Astrocyte (in vitro differentiated cells and primary cell): ENCODE measurements at regions not wholly inside any gene's neighbourhood (a gene's known extent, or its start where the extent isn't known, plus 50 kb on each side); places are given as distances from the start of the nearest gene placed in this dataset.

ENCODE experiments used
- DNase-seq: peaks from one replicate; pipeline ENCODE4 v3.0.0-alpha.2; 2010; ENCODE audit warnings: low read depth
- FAIRE-seq: peaks from 2 replicates; lab custom pipeline; 2011; peaks lifted over from hg19 to GRCh38; lab: Jason Lieb, UNC
- H2AFZ ChIP-seq: 2 replicates; pipeline ENCODE4 v1.6.0; 2012; ENCODE audit warnings: low read depth, low read length, inconsistent platforms
- H3K27ac ChIP-seq: 2 replicates; pipeline ENCODE4 v1.5.1; 2011; ENCODE audit warnings: low read depth, low read length, inconsistent platforms
- H3K27me3 ChIP-seq: 2 replicates; pipeline ENCODE4 v1.6.0; 2011; ENCODE audit warnings: low read length, inconsistent platforms; ENCODE audit not compliant: insufficient read depth
- H3K36me3 ChIP-seq: 2 replicates; pipeline ENCODE4 v1.5.1; 2011; ENCODE audit warnings: low read length, inconsistent platforms; ENCODE audit not compliant: insufficient read depth
- H3K4me1 ChIP-seq: 2 replicates; pipeline ENCODE4 v1.5.1; 2011; ENCODE audit warnings: low read length, inconsistent platforms; ENCODE audit not compliant: insufficient read depth
- H3K4me2 ChIP-seq: 2 replicates; pipeline ENCODE4 v1.6.0; 2012; ENCODE audit warnings: low read length, inconsistent platforms
- H3K4me3 ChIP-seq: 2 replicates; pipeline ENCODE4 v1.5.1; 2011; ENCODE audit warnings: low read depth, mild to moderate bottlenecking, low read length, inconsistent platforms; ENCODE audit not compliant: insufficient read depth
- H3K79me2 ChIP-seq: 2 replicates; pipeline ENCODE4 v1.6.0; 2012; ENCODE audit warnings: mild to moderate bottlenecking, low read length, inconsistent platforms; ENCODE audit not compliant: insufficient read depth
- H3K9ac ChIP-seq: 2 replicates; pipeline ENCODE4 v1.6.0; 2012; ENCODE audit warnings: mild to moderate bottlenecking, low read length, inconsistent platforms
- H3K9me3 ChIP-seq: 2 replicates; pipeline ENCODE4 v1.5.1; 2012; ENCODE audit warnings: low read depth, mild to moderate bottlenecking, low read length, inconsistent platforms; ENCODE audit not compliant: insufficient read depth
- H4K20me1 ChIP-seq: 2 replicates; pipeline ENCODE4 v1.6.0; 2012; ENCODE audit warnings: low read length, inconsistent platforms; ENCODE audit not compliant: insufficient read depth
- H3K27ac Mint-ChIP-seq: one replicate; pipeline ENCODE4 v1.8.0; 2021; ENCODE audit warnings: mild to moderate bottlenecking, mixed read lengths; ENCODE audit not compliant: unreplicated experiment
- H3K27me3 Mint-ChIP-seq: one replicate; pipeline ENCODE4 v1.8.0; 2021; ENCODE audit warnings: low read depth, mixed read lengths; ENCODE audit not compliant: unreplicated experiment
- H3K36me3 Mint-ChIP-seq: one replicate; pipeline ENCODE4 v1.8.0; 2021; ENCODE audit warnings: low read depth, mixed read lengths; ENCODE audit not compliant: unreplicated experiment
- H3K4me1 Mint-ChIP-seq: one replicate; pipeline ENCODE4 v1.8.0; 2021; ENCODE audit warnings: low read depth, mixed read lengths; ENCODE audit not compliant: unreplicated experiment
- H3K4me3 Mint-ChIP-seq: one replicate; pipeline ENCODE4 v1.8.0; 2021; ENCODE audit warnings: mild to moderate bottlenecking, moderate library complexity, mixed read lengths; ENCODE audit not compliant: unreplicated experiment
- H3K9me3 Mint-ChIP-seq: one replicate; pipeline ENCODE4 v1.8.0; 2021; ENCODE audit warnings: mild to moderate bottlenecking, mixed read lengths; ENCODE audit not compliant: unreplicated experiment
- CTCF ChIP-seq: IDR thresholded peaks from 2 replicates; pipeline ENCODE4 v1.5.1; 2011; ENCODE audit warnings: low read depth, mild to moderate bottlenecking, inconsistent platforms, low read length, moderate library complexity; ENCODE audit not compliant: insufficient read depth
- EZH2 ChIP-seq: IDR thresholded peaks from 2 replicates; pipeline ENCODE4 v1.6.1; 2012; ENCODE audit warnings: mild to moderate bottlenecking, low read length, inconsistent platforms; ENCODE audit not compliant: insufficient read depth

- H4K20me1 ChIP-seq, result no peaks in the 10 kb centered on the region
- no peaks in the 10 kb centered on the region for H3K79me2 ChIP-seq
- no peak overlapping the region for H3K27ac Mint-ChIP-seq
- H3K4me3 Mint-ChIP-seq, result no peak overlapping the region
- H3K4me1 Mint-ChIP-seq, result no peaks in the 10 kb centered on the region
- no peak overlapping the region for H3K4me3 ChIP-seq
- H3K4me2 ChIP-seq, result no peak overlapping the region
- H3K9me3 ChIP-seq, result no peaks in the 10 kb centered on the region
- H2AFZ ChIP-seq, result no peak overlapping the region
- no peaks in the 10 kb centered on the region for H3K36me3 Mint-ChIP-seq
- peaks cover 26% of the 10 kb centered on the region for H3K27me3 Mint-ChIP-seq
- no peak for FAIRE-seq
- TF ChIP-seq EZH2 (no peak), CTCF (no peak)
- H3K4me1 ChIP-seq, result no peaks in the 10 kb centered on the region
- H3K27ac ChIP-seq, result no peak overlapping the region
- H3K36me3 ChIP-seq, result no peaks in the 10 kb centered on the region
- H3K27me3 ChIP-seq, result no peaks in the 10 kb centered on the region
- H3K9ac ChIP-seq, result no peak overlapping the region
- peaks cover 1% of the 10 kb centered on the region for H3K9me3 Mint-ChIP-seq
- no peak for DNase-seq
Measured at GRCh38 chr19:28948026-28948425, 264.9 kb downstream of the UQCRFS1 start.

GRCh38 chr19:28943651-28944050 is 269.3 kb downstream of the UQCRFS1 start:
- Histone ChIP-seq H4K20me1 (no peaks in the 10 kb centered on the region), H3K27me3 (no peaks in the 10 kb centered on the region), H3K79me2 (no peaks in the 10 kb centered on the region), H3K36me3 (no peaks in the 10 kb centered on the region), H3K4me2 (no peak overlapping the region), H3K9me3 (no peaks in the 10 kb centered on the region), H3K4me3 (no peak overlapping the region), H3K27ac (no peak overlapping the region), H2AFZ (no peak overlapping the region), H3K4me1 (peaks cover 2% of the 10 kb centered on the region), H3K9ac (no peak overlapping the region)
- Mint-ChIP-seq H3K9me3 (peaks cover 1% of the 10 kb centered on the region), H3K27me3 (peaks cover 16% of the 10 kb centered on the region), H3K4me3 (no peak overlapping the region), H3K27ac (no peak overlapping the region), H3K4me1 (peaks cover 19% of the 10 kb centered on the region), H3K36me3 (no peaks in the 10 kb centered on the region)
- TF ChIP-seq CTCF (no peak), EZH2 (no peak)
- no peak for DNase-seq
- no peak for FAIRE-seq

GRCh38 chr19:28941833-28942232 is 271.1 kb downstream of the UQCRFS1 start:
- Histone ChIP-seq H3K9ac (no peak overlapping the region), H3K27me3 (no peaks in the 10 kb centered on the region), H3K79me2 (no peaks in the 10 kb centered on the region), H4K20me1 (no peaks in the 10 kb centered on the region), H3K4me1 (peaks cover 2% of the 10 kb centered on the region), H3K27ac (no peak overlapping the region), H3K36me3 (no peaks in the 10 kb centered on the region), H3K4me3 (no peak overlapping the region), H3K4me2 (no peak overlapping the region), H2AFZ (no peak overlapping the region), H3K9me3 (no peaks in the 10 kb centered on the region)
- TF ChIP-seq CTCF (no peak), EZH2 (no peak)
- peak overlapping the region; percentile 7 for H3K27ac Mint-ChIP-seq
- no peaks in the 10 kb centered on the region for H3K36me3 Mint-ChIP-seq
- no peak for FAIRE-seq
- DNase-seq, result no peak
- no peak overlapping the region for H3K4me3 Mint-ChIP-seq
- H3K4me1 Mint-ChIP-seq, result peaks cover 19% of the 10 kb centered on the region
- peaks cover 1% of the 10 kb centered on the region for H3K9me3 Mint-ChIP-seq
- H3K27me3 Mint-ChIP-seq, result peaks cover 6% of the 10 kb centered on the region
